ENCODE measurements at regions not wholly inside any gene's neighbourhood (a gene's known extent, or its start where the extent isn't known, plus 50 kb on each side); places are given as distances from the start of the nearest gene placed in this dataset.

DNA sequence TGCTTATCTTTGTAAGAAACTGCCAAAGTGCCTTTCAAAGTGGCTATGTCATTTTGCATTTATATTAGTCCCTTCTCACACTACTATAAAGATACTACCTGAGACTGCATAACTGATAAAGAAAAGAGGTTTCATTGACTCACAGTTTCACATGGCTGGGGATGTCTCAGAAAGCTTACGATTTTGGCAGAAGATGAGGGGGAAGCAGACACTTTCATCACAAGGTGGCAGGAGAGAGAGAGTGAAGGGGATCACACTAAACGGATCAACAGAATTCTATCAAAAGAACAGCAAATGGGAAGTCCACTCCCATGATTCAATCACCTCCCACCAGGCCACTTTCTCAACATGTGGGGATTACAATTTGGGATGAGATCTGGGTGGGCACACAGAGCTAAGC, 1352.0 kb upstream of the B3GALT2 start:
- DNase-seq (ENCODE audit: low read depth), result no peak

DNA sequence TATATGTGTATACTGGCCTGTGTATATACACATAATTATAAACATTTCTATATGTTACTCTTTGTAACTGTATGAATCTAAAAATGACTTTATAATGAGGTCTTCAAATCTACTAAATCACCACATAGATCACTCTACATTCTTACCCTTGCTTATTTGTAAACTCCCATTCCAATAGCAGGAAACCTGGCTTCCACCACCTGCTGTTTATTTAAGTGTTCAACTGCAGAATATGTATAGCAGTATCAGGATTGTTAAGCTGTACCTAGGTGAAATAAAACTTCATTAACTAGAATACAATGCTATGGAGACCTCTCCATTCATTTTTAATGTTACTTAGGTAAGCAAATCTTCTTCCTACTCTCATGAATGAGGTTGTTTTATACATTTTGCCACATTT, 1351.1 kb upstream of the B3GALT2 start:
- no peak for DNase-seq (ENCODE audit: low read depth)

DNA sequence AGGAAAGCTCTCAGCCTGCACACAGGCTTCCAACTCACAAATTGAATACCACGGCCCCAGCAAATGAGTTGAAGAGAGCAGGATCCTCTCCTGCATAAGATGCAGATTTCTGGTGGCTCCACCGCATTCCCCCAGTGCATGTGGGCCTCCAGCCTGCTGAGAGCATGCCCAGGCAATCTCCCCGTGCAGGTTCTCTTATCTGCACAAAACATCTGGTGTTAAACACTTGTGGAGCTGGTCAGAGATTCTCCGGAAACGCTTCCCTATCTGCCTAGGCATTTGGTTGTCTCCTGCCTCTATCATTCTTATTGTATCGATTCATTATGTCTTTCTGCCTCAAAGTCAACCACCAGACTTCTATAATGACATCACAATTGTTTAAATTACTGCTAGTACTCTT, 1349.0 kb upstream of the B3GALT2 start:
- DNase-seq (ENCODE audit: low read depth), result peak; percentile 17

DNA sequence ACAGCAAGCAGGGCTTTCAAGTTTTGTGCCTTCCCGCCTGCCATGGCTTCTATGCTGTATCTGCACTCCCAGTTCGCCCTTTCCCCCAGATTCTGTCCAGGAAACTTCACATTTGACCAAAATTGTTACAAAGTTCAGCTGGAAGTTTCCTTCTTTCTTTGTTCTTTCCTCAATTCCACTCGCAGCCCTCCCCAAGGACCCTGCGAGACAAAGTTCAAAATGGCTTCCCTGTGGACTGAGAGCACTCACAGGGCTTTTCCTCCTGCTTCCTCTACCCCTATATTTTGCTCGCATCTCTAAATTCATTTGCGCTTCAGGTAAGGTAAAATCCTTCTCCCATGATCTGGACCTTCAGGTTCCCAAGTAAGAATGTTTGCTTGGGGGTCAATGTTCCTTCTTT, 1348.4 kb upstream of the B3GALT2 start:
- no peak for DNase-seq (ENCODE audit: low read depth)

DNA sequence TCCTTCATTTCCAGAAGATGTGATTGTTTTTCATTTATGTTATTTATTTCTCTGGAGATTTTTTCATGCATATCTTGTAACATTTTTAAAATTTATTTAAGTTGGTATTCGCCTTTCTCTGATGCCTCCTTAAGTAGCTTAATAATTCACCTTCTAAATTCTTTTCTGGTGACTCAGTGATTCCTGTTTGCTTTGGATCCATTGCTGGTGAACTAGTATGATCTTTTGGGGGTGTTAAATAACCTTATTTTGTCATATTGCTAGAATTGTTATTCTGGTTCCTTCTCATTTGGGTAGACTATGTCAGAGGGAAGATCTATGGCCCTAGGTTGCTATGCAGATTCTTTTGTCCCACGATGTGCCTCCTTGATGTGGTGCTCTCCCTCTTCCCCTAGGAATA, 1347.2 kb upstream of the B3GALT2 start:
- DNase-seq (ENCODE audit: low read depth), result no peak

DNA sequence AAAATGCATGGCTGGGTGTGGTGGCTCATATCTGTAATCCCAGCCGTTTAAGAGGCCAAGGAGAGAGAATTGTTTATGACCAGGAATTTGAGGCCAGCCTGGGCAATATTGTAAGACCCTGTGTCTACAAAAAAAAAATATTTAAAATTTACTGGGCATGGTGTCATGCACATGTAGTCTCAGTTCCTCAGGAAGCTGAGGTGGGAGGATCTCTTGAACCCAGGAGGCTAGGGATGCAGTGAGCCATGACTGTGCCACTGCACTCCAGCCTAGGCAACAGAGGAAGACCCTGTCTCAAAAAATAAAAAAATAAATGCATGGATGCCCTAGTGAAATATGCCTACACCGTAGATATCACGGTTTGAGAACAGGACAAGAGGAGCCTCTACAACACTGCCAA, 1331.2 kb upstream of the B3GALT2 start:
- DNase-seq (ENCODE audit: low read depth), result no peak

DNA sequence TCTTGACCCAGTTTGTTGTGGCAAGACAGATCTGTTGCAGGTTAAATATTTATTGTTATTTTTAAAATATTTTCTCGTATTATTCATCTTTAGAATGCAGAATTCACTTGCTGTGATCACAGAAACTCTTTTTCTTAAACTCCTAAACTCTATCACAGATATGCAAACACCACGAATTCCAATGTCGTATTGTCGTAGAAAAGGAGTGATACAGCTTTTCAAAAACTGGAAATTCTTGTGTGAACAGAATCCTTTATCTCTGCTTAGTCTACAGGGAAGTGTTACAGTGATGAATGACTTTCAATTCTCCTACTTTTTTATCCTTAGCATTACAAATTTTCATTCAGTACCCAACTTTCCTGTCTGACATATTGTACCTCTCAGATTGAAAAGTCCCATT, 1329.5 kb upstream of the B3GALT2 start:
- no peak for DNase-seq (ENCODE audit: low read depth)

DNA sequence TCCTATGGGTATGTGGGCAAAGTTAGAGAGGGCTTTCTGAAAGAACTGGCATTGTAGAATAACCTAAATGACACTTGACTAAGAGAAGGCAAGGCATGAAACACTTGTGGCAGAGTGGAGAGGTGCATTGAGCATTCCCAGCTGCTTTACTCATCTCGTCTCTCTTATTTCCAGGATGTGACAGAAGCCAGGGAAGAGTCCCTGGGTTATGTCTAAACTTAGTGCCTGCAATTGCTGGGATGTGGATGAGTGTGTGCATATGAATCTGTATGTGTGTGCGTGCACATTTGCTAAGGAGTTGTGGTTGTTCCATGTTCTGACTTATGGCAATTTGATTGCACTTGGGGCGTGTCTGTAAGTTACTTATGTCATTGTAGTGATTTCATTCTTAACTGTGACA, 1326.5 kb upstream of the B3GALT2 start:
- no peak for DNase-seq (ENCODE audit: low read depth)

DNA sequence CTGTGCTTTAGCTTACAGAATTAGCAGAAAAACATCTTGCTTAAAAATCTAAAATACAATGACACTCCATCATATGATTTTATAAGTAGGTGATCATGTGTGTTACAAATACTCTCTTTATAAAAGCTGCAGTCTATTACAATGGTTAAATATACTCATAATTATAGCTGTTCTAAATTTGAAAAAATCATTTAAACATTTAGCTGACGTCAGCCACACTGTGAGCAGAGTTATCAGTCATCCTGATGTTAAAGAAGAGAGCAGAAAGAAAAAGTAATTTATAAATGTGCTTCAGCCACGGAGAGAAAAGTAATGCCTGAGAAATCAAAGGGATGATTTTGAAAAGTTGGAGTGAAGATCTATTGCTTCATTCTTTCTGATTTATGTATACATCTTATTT, 1325.9 kb upstream of the B3GALT2 start:
- DNase-seq (ENCODE audit: low read depth), result no peak

DNA sequence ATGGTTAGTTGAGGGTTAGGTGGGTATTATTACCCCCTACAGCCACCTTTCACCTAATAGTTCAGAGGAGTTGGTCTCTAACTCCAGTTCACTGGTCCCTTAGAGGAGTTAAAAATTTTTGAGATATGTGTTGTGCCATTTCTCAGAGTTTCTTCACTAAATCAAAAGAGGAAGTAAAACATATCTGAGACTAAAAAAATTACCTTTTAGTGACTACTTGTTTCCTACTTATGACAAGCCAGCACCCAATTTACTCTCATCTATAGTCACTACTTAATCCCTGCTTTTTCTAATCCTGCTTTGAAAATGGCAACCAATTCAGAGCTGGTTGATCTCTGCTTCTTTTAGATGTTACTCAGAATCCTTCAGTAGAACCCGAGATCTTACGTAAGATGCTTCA, 1316.8 kb upstream of the B3GALT2 start:
- no peak for DNase-seq (ENCODE audit: low read depth)

DNA sequence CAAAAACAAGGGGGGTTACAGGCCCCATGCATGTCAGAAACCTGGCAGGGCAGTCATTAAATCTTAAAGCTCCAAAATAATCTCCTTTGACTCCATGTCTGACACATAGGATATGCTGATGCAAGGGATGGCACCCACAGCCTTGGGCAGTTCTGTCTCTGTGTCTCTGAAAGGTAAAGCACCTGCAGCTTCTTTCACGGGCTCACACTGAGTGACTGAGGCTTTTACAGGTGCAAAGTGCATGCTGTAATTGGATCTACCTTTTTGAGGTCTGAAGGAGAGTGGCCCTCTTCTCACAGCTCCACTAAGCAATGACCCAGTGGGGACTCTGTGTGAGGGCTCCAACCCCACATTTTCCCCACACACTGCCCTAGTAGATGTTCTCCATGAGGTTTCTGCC, 1309.0 kb upstream of the B3GALT2 start:
- no peak for DNase-seq (ENCODE audit: low read depth)

DNA sequence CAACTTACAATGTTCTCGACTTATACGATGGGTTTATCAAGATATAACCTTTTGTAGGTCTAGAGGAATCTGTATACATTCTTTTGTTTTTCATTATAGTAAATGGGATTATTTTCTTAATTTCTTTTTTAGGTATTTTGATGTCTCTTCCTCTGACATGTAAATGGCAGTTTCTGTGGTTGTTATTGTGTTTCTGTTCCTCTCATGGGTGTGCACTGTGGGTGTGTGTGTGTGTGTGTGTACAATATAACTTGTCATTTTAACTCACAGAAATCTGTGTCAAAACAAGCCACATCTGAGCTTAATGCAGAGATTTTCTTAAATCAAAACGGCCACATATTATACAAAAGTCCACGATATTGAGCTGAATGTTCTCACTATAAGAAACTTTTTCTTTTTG, 1300.8 kb upstream of the B3GALT2 start:
- DNase-seq (ENCODE audit: low read depth), result no peak

DNA sequence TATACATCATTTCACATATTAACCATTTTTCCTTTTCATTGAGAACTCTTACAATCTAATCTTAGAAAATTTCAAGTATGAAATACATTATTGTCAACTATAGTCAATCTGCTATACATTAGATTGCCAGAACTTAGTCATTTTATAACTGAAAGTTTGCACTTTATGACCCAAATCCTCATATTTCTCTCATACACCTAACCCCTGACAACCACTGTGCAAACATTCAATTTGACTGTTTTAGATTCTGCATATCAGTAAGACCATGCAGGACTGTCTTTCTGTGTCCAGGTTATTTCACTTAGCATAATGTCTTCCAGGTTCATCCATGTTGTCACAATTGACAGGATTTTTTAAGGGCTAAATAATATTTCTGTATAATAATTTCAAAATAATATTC, 1299.0 kb upstream of the B3GALT2 start:
- DNase-seq (ENCODE audit: low read depth), result no peak

DNA sequence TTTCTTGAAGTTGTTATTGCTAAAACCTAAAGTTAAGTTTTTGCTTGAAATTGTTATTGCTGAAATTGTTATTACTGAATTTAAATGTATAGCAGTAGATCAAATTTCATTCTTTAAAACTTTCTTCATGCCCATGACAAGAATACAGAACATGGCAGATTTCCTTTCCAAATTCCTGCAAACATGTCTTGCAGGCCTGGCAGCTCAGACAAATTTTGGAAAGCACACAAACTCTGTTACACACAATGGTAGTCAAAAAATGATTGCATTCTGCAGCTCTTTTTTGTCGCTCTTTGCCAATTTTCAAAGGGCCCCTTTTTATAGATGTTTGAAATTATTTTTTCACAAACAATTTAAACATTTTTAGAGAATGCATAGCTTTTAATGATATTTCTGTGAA, 1292.3 kb upstream of the B3GALT2 start:
- DNase-seq (ENCODE audit: low read depth), result no peak

DNA sequence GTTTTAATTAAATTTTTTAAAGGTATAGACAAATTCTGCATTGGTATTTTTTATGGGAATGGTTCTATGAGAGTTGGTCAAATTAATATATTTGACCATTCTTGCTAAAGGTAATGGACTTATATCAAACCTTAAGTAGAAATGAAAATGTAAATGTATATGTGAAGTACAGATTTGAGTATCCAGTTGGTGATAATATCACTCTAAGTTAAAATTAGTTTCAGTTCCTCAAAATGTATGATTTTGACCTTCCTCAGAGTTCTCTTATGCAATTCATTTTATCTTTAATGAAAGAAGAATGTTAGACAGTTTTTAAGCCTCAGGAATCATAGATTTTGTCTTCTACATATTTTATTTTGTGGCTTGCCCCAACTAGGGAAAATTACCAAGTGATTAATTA, 1291.5 kb upstream of the B3GALT2 start:
- DNase-seq (ENCODE audit: low read depth), result no peak

DNA sequence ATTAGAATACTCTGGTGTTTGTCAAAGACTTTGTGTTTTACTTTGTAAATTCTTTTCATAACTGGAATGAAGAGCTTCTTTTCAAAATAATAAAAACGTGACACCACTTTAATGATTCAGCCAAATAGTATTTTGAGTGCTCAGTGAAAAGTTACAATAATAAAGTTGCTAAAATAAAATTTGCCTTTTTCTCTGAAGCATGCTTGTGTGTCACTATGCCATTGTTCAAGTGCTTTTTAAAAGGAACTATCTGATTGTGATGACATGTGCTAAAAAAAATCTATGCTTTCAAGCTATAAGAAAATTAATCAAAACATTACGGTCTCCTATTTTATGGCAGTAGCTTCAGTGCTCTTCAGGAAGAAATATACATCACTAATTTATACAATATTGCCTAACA, 1290.5 kb upstream of the B3GALT2 start:
- DNase-seq (ENCODE audit: low read depth), result no peak

DNA sequence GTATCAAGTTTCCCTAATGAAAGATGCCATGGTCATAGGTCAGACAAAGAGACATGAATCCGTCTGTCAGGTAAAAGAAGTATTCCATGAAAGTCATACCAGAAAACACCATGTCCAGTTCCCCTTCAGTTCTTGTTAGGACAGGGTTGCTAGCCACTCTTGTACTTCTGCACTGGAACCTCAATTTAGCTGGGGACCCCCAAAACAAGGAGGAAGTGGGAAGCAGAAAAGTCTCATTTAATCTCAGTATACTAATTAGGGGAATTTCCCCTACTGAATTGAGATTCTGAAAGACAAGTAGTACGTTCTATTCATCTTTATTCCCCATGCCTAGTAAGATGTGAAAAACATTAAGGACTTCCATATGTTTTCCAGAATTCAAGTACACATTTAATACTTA, 1289.9 kb upstream of the B3GALT2 start:
- DNase-seq (ENCODE audit: low read depth), result no peak

DNA sequence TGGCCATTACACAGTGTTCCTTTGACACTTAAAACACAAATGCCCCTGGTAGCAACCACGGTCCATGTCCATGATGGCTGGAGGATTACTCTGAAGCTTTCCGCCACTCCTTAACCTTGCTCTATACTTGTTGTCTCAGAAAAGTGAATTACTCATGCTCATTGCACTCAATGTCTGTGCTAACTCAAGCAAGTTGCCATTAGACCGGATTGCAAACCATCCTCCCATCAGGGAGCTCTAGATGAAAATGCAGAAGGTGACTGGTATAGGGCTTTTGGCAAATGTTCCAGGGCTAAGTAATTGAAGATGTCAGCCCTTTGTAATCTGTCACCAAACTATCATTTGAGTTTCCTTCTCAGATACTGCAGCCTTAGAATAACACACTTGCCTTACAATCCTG, 1288.3 kb upstream of the B3GALT2 start:
- no peak for DNase-seq (ENCODE audit: low read depth)

DNA sequence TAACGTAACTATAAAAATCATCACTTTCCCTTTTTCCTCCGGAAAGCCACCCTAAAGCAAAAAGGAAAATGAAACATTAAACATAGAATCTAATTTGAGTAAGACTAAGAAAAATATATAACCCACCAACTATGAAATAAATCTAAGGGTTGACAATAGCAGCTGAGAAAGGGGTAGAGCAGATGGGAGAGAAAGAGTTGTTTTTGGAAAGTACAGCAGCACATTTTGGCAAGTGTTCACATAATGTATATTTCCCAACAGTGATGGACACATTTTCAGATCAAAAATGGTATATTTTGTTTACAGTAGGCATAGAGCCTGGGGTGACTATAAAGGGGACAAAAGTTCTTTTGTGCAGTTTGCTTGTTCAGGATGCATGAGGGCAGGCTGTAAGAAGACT, 1287.4 kb upstream of the B3GALT2 start:
- no peak for DNase-seq (ENCODE audit: low read depth)

DNA sequence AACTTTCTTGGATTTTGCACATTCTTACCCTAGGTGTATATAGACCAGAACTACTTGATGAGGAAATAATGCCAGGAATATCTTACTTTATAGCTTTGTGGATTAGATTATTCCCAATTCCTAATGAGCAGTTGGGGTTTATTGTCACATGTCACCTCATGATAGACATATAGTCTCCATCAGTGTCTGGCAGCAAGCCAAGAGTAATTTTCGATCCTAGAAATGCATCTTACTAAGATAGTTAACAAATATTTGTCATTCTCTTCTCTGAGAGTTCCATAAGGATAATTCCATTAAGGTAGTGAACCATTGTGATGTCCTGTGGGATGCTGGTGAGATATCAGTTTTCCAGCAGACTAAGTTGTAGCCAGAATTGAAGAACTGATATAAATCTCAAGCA, 1282.9 kb upstream of the B3GALT2 start:
- DNase-seq (ENCODE audit: low read depth), result no peak

DNA sequence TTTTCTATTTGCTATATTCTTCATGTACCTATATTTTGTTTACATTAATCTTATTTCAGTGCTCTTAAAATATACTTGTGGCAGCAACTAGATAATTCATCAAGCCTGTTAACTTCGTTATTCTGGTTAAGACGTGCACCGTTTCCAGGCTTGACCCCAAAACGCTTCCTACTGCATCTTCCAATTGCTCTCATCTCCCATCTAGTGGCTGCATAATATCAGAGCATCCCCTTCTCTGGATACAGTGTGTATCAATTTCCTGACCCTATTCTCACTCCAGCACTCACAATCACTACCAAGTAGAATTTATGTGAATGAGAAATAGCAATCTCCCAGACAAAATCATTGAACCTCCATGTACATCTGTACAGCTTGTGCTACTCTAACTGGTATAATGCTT, 1280.3 kb upstream of the B3GALT2 start:
- DNase-seq (ENCODE audit: low read depth), result no peak

DNA sequence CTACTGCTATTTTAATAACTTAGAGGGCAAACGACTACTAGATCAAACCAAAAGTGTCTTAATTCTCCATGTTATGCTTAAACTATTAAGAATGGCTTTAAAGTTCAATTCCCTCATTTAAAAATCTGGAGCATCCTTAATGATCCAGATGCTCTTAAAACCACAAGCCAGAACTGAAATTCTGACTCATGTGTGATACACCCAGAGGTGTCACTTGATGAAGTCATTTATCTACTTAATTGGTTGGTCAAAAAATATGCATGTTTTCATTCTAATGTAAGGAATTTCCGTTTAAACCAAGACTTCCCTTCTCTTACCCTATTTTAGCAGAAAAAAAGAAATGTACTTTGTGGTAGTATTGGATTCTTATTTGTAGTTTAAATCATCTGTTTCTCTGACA, 1261.2 kb upstream of the B3GALT2 start:
- DNase-seq (ENCODE audit: low read depth), result peak; percentile 6

DNA sequence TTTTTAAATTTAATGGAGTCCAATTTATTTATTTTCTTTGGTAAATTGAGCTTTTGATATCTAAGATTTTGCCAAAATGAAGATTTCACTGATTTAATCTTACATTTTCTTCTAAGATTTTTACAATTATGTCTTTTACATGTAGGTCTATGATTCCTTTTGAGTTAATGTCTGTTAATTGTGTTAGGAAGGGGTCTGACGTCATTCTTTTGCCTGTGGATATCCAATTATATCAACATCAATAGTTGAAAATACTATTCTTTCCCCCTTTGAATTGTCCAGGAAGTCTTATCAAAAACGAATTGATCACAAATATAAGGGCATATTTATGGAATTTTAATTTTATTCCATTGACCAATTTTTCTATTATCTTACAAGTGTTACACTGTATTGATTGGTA, 1258.8 kb upstream of the B3GALT2 start:
- no peak for DNase-seq (ENCODE audit: low read depth)

DNA sequence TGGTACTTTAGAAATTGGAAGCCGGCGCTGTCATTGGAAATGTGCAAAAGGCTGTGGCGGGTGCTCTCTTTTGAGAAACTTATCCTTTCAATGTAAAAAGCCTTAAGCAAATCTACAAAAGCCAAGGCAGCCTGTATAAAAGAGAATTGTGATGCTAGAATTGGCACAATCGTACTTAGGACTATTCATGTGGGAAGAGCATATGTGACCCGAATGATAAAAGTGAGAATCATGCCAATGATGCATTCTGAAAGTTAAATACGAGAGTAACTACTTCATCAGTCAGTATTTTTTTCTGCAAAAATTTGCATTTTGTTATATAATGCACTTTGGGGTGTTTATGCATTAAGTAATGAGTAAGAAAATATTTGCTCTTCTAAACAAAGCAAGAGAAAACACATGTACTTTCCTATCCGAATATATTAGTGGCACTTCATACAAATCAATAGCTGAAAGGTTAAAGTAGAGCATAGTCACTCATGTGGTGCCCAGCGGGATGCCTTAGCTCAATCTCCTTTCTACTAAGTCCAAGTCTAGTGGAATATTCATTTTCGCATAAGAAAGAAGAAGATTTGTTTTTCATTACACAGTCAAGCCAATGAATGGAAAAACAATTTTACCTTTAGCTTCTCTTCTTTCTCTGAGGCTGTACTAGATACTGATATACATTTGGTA, 1256.6 kb upstream of the B3GALT2 start:
- DNase-seq (ENCODE audit: low read depth), result no peak

DNA sequence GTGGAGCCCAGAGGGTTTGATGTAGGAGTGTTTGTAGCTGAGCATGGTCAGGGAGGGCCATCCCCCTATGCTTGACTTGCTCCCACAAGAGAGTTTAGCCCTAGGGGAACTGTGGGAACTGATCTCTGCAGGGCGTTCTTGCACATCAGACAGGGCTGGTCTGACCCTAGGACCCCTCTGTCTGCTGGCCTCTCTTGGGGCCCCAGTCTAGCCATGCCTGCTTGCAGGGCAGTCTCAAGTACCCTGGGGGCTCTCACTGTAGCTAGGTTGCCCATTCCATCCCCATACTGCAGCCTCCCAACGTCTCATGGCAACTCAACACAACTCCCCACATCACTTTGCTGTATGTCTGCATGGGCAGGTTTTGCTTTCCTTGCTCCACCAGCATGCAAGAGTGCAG, 1250.7 kb upstream of the B3GALT2 start:
- DNase-seq (ENCODE audit: low read depth), result no peak
